OCI-LY7 (cell line): ENCODE measurements at regions not wholly inside any gene's neighbourhood (a gene's known extent, or its start where the extent isn't known, plus 50 kb on each side); places are given as distances from the start of the nearest gene placed in this dataset.

Experiments used
- CTCF ChIP-seq: fragments of 200-600 bp; sonication (generic); conservative IDR thresholded peaks from 2 replicates; pipeline ENCODE4 v1.5.1; 2014; ENCODE audit warnings: mild to moderate bottlenecking, antibody characterized with exemption, low read length, moderate library complexity, mixed read lengths
- EZH2phosphoT487 ChIP-seq: fragments of 200-600 bp; sonication (generic); IDR thresholded peaks from 2 replicates; pipeline ENCODE4 v1.6.1; 2018; ENCODE audit warnings: low read depth, borderline replicate concordance, mild to moderate bottlenecking, mixed run types, antibody characterized with exemption, low read length, moderate library complexity, mixed read lengths

DNA sequence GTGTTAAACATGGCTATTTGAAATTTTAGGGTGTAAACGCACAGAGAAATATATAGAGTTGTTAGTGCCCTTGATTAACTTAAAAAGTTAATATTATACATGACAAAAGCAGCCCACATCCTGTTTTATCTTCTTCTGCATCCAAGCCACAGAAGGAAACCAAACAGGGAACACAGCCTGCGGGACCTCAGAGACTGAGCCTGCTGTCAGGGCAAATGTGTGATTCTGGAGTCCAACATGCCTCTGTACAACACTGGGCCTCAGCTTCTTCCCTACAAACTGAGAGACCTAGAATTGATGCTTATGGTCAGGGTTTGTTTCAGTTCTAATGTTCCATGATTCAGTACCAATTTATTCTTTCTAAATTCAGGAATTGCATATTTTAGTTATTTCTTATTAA lies 404.7 kb downstream of the FBXO15 start:
- TF ChIP-seq EZH2phosphoT487 (no peak), CTCF (no peak)
